Uterus (tissue), 2 donors: ENCODE measurements at regions not wholly inside any gene's neighbourhood (a gene's known extent, or its start where the extent isn't known, plus 50 kb on each side); places are given as distances from the start of the nearest gene placed in this dataset.

Source experiments
- POLR2A ChIP-seq, 2 donors: fragments of 450-650 bp; IDR thresholded peaks; one replicate each; pipeline ENCODE4 v1.6.1; 2016; ENCODE audit warnings: antibody characterized with exemption in 2 of 2, mild to moderate bottlenecking in 1 of 2, moderate library complexity in 1 of 2
- TF ChIP-seq, protein P1 (sequence below), 4 experiments: fragments of 200-600 bp in 2 of 4; fragments of 450-650 bp in 2 of 4; sonication (generic) in 2 of 4; IDR thresholded peaks; one replicate each; pipeline ENCODE4 v1.5.1; 2016 to 2019; ENCODE audit warnings: antibody characterized with exemption in 4 of 4, mild to moderate bottlenecking in 2 of 4, moderate library complexity in 1 of 4

DNA sequence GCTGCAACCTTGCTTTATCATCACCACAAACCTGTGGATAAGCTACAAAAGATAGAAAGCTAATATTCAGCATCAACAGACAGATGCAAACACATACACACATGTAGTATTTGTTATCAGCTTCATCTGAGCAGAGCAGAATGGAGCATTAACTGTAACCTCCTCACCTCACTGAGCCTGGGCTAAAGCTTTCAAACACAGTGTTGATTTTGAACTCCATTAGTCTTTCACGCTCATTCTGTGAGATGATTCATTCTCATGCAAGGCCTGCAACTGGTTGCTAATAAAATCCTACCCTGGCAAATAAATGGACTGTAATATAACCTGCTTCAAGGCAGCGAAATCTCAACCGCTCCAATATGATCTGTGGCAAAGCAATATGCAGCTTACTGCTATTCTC is 1360.6 kb upstream of the ACO1 start:
- no peak for TF ChIP-seq POLR2A (IDR thresholded peaks at IDR 0.05)
- TF ChIP-seq, protein P1, sequence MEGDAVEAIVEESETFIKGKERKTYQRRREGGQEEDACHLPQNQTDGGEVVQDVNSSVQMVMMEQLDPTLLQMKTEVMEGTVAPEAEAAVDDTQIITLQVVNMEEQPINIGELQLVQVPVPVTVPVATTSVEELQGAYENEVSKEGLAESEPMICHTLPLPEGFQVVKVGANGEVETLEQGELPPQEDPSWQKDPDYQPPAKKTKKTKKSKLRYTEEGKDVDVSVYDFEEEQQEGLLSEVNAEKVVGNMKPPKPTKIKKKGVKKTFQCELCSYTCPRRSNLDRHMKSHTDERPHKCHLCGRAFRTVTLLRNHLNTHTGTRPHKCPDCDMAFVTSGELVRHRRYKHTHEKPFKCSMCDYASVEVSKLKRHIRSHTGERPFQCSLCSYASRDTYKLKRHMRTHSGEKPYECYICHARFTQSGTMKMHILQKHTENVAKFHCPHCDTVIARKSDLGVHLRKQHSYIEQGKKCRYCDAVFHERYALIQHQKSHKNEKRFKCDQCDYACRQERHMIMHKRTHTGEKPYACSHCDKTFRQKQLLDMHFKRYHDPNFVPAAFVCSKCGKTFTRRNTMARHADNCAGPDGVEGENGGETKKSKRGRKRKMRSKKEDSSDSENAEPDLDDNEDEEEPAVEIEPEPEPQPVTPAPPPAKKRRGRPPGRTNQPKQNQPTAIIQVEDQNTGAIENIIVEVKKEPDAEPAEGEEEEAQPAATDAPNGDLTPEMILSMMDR (IDR thresholded peaks at IDR 0.05), result no peak
